Trophoblast cell (in vitro differentiated cells and primary cell): ENCODE measurements at regions not wholly inside any gene's neighbourhood (a gene's known extent, or its start where the extent isn't known, plus 50 kb on each side); places are given as distances from the start of the nearest gene placed in this dataset.
A peak's percentile ranks its signal among the peaks of the same experiment; 100 is the strongest.

ENCODE experiments used
- DNase-seq, 2 donors: peaks; one replicate each; pipeline ENCODE4 v3.0.0-alpha.2; 2016
- H2AFZ ChIP-seq: 2 replicates; pipeline ENCODE4 v1.6.1; 2013; ENCODE audit warnings: low read length, moderate library complexity, mild to moderate bottlenecking; ENCODE audit not compliant: insufficient read depth, poor library complexity
- H2AK5ac ChIP-seq: 2 replicates; pipeline ENCODE4 v1.6.1; 2013; ENCODE audit warnings: mild to moderate bottlenecking, low read length
- H2BK120ac ChIP-seq: 2 replicates; pipeline ENCODE4 v1.6.1; 2013; ENCODE audit warnings: low read length, mild to moderate bottlenecking, moderate library complexity; ENCODE audit not compliant: insufficient read depth, poor library complexity
- H2BK12ac ChIP-seq: 2 replicates; pipeline ENCODE4 v1.6.1; 2013; ENCODE audit warnings: mild to moderate bottlenecking, low read length, moderate library complexity
- H2BK5ac ChIP-seq: 2 replicates; pipeline ENCODE4 v1.6.1; 2013; ENCODE audit warnings: low read length, low read depth, moderate library complexity, mild to moderate bottlenecking; ENCODE audit not compliant: poor library complexity
- H3K14ac ChIP-seq: 2 replicates; pipeline ENCODE4 v1.6.1; 2013; ENCODE audit warnings: mild to moderate bottlenecking, low read length
- H3K18ac ChIP-seq: 2 replicates; pipeline ENCODE4 v1.6.1; 2013; ENCODE audit warnings: mild to moderate bottlenecking, low read length
- H3K23ac ChIP-seq: 2 replicates; pipeline ENCODE4 v1.6.1; 2013; ENCODE audit warnings: low read length
- H3K27ac ChIP-seq: 2 replicates; pipeline ENCODE4 v1.5.1; 2013; ENCODE audit warnings: low read depth, mild to moderate bottlenecking, inconsistent platforms, low read length, moderate library complexity
- H3K27me3 ChIP-seq: 2 replicates; pipeline ENCODE4 v1.6.1; 2013; ENCODE audit warnings: inconsistent platforms, mild to moderate bottlenecking, low read length, moderate library complexity; ENCODE audit not compliant: insufficient read depth
- H3K36me3 ChIP-seq, 2 experiments: 1 replicate in 1 of 2; 2 replicates in 1 of 2; pipeline ENCODE4 v1.6.1; 2013; ENCODE audit warnings: low read length in 2 of 2, mild to moderate bottlenecking in 2 of 2, moderate library complexity in 1 of 2; ENCODE audit not compliant: insufficient read depth in 2 of 2, control insufficient read depth in 1 of 2
- H3K4ac ChIP-seq: 2 replicates; pipeline ENCODE4 v1.6.1; 2013; ENCODE audit warnings: low read depth, mild to moderate bottlenecking, low read length, moderate library complexity
- H3K4me1 ChIP-seq, 2 experiments: 1 replicate in 1 of 2; 2 replicates in 1 of 2; pipeline ENCODE4 v1.6.1; 2013; ENCODE audit warnings: low read length in 2 of 2, mild to moderate bottlenecking in 2 of 2, moderate library complexity in 1 of 2; ENCODE audit not compliant: insufficient read depth in 2 of 2, control insufficient read depth in 1 of 2
- H3K4me2 ChIP-seq: 2 replicates; pipeline ENCODE4 v1.6.1; 2013; ENCODE audit warnings: inconsistent platforms, mild to moderate bottlenecking, low read length, moderate library complexity
- H3K4me3 ChIP-seq: 2 replicates; pipeline ENCODE4 v1.5.1; 2013; ENCODE audit warnings: mild to moderate bottlenecking, low read depth, low read length, inconsistent platforms
- H3K79me1 ChIP-seq: one replicate; pipeline ENCODE4 v1.6.1; 2013; ENCODE audit warnings: low read length
- H3K79me2 ChIP-seq: 2 replicates; pipeline ENCODE4 v1.6.1; 2013; ENCODE audit warnings: low read length, mild to moderate bottlenecking; ENCODE audit not compliant: control insufficient read depth, insufficient read depth, poor library complexity
- H3K9ac ChIP-seq: 2 replicates; pipeline ENCODE4 v1.6.1; 2013; ENCODE audit warnings: mild to moderate bottlenecking, low read length
- H3K9me3 ChIP-seq: 2 replicates; pipeline ENCODE4 v1.6.1; 2013; ENCODE audit warnings: low read depth, mild to moderate bottlenecking, control low read depth, inconsistent platforms, low read length; ENCODE audit not compliant: insufficient read depth
- H4K12ac ChIP-seq: 2 replicates; pipeline ENCODE4 v1.6.1; 2013; ENCODE audit warnings: low read depth, mild to moderate bottlenecking, low read length, moderate library complexity
- H4K8ac ChIP-seq: 2 replicates; pipeline ENCODE4 v1.6.1; 2013; ENCODE audit warnings: low read depth, mild to moderate bottlenecking, low read length, moderate library complexity
- H4K91ac ChIP-seq: one replicate; pipeline ENCODE4 v1.6.1; 2013; ENCODE audit warnings: low read depth, mild to moderate bottlenecking, low read length, moderate library complexity
- WGBS: extraction: QIAGEN DNeasy Blood & Tissue Kit; methylation state at CpG from one replicate; pipeline ENCODE4 v1.1.7; 2013; ENCODE audit warnings: missing lambda C conversion rate; ENCODE audit not compliant: insufficient read length, insufficient coverage; ENCODE audit errors: extremely low coverage; 5-methylcytosine and 5-hydroxymethylcytosine counted together

GRCh38 chr3:163971861-163972260 is 1106.4 kb downstream of the SI start:
- Histone ChIP-seq H3K4me1 (no peaks in the 10 kb centered on the region), H3K79me2 (no peaks in the 10 kb centered on the region), H3K79me1 (no peaks in the 10 kb centered on the region), H3K4ac (no peak overlapping the region), H4K91ac (no peak overlapping the region), H2AFZ (no peak overlapping the region), H2BK5ac (no peak overlapping the region), H3K14ac (no peak overlapping the region), H3K9me3 (no peaks in the 10 kb centered on the region), H3K36me3 (no peaks in the 10 kb centered on the region), H3K18ac (no peak overlapping the region), H2BK12ac (no peak overlapping the region), H3K27ac (no peak overlapping the region), H3K23ac (no peak overlapping the region), H4K12ac (no peak overlapping the region), H3K27me3 (no peaks in the 10 kb centered on the region), H3K4me3 (no peak overlapping the region), H4K8ac (no peak overlapping the region), H2BK120ac (no peak overlapping the region), H2AK5ac (no peak overlapping the region), H3K9ac (no peak overlapping the region), H3K4me2 (no peak overlapping the region)
- DNase-seq: no peak

GRCh38 chr3:163957072-163957471 is 1121.2 kb downstream of the SI start:
- Histone ChIP-seq H3K4me1 (no peaks in the 10 kb centered on the region), H4K91ac (no peak overlapping the region), H2AFZ (no peak overlapping the region), H3K4me2 (no peak overlapping the region), H4K8ac (no peak overlapping the region), H3K23ac (no peak overlapping the region), H2BK120ac (no peak overlapping the region), H2BK12ac (no peak overlapping the region), H3K9me3 (peaks cover 6% of the 10 kb centered on the region), H3K27me3 (no peaks in the 10 kb centered on the region), H3K79me1 (no peaks in the 10 kb centered on the region), H3K18ac (no peak overlapping the region), H2BK5ac (no peak overlapping the region), H3K27ac (no peak overlapping the region), H3K9ac (no peak overlapping the region), H3K36me3 (no peaks in the 10 kb centered on the region), H3K4ac (no peak overlapping the region), H3K79me2 (no peaks in the 10 kb centered on the region), H4K12ac (no peak overlapping the region), H2AK5ac (no peak overlapping the region), H3K14ac (no peak overlapping the region), H3K4me3 (no peak overlapping the region)
- no peak for DNase-seq

- Histone ChIP-seq H3K4me3 (no peak overlapping the region), H3K4ac (no peak overlapping the region)
Observed at GRCh38 chr3:163953526-163953925, 1124.8 kb downstream of the SI start.

GRCh38 chr3:163952499-163952898 is 1125.8 kb downstream of the SI start:
- Histone ChIP-seq H2BK5ac (no peak overlapping the region), H3K14ac (no peak overlapping the region), H2AFZ (no peak overlapping the region), H3K9me3 (peaks cover 6% of the 10 kb centered on the region), H4K91ac (no peak overlapping the region), H3K4me1 (no peaks in the 10 kb centered on the region), H3K27ac (no peak overlapping the region), H3K23ac (no peak overlapping the region), H2BK120ac (no peak overlapping the region), H3K4ac (no peak overlapping the region), H3K79me2 (no peaks in the 10 kb centered on the region), H4K12ac (no peak overlapping the region), H2BK12ac (no peak overlapping the region), H4K8ac (no peak overlapping the region), H2AK5ac (no peak overlapping the region), H3K18ac (no peak overlapping the region), H3K4me2 (no peak overlapping the region), H3K4me3 (no peak overlapping the region), H3K27me3 (no peaks in the 10 kb centered on the region), H3K79me1 (no peaks in the 10 kb centered on the region), H3K9ac (no peak overlapping the region), H3K36me3 (no peaks in the 10 kb centered on the region)
- no peak for DNase-seq
- WGBS: no CpG with 5 or more reads among the region's 3 CpGs

More at GRCh38 chr3:163953526-163953925, 1124.8 kb downstream of the SI start:
- Histone ChIP-seq H3K9ac (peak overlapping the region; percentile 76), H3K14ac (no peak overlapping the region), H4K12ac (no peak overlapping the region), H2BK120ac (no peak overlapping the region), H3K9me3 (peaks cover 6% of the 10 kb centered on the region), H3K79me2 (no peaks in the 10 kb centered on the region), H3K23ac (no peak overlapping the region), H2AK5ac (no peak overlapping the region), H2BK5ac (no peak overlapping the region), H3K4me1 (no peaks in the 10 kb centered on the region), H4K91ac (no peak overlapping the region), H3K4me2 (no peak overlapping the region), H3K18ac (no peak overlapping the region), H3K27me3 (no peaks in the 10 kb centered on the region), H2AFZ (no peak overlapping the region), H4K8ac (no peak overlapping the region), H3K79me1 (no peaks in the 10 kb centered on the region), H3K27ac (no peak overlapping the region), H2BK12ac (no peak overlapping the region), H3K36me3 (no peaks in the 10 kb centered on the region)
- no peak for DNase-seq
- no CpG with 5 or more reads among the region's 9 CpGs for WGBS
